ENCODE measurements at regions not wholly inside any gene's neighbourhood (a gene's known extent, or its start where the extent isn't known, plus 50 kb on each side); places are given as distances from the start of the nearest gene placed in this dataset.

DNA sequence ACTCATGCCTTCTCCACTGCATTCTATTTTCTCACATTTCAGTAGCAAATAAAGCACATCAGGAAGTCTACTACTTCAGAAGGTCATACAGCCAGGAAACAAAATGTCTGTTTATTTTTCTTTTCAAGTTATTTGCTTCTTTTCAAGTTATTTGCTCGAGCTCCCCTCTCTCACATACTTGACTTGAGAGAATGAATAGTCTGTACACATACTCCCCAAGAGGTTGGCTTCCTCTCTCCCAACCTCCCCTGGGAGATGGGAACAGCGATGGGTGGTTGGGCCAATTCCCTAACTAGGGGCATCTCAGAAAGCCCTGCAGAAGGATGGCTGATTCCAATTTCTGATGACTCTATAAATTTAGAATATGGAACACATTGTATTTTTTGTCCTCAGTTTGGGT lies 64.7 kb upstream of the PTPN13 start:
- no peak overlapping the region for H3K4me3 ChIP-seq (ENCODE audit: low read depth, low read length)
- ChIA-PET POLR2A (no interaction called here), CTCF (no interaction called here)
- DNase-seq (ENCODE audit: low read depth, low spot score): no peak
- TF ChIP-seq, protein P1, sequence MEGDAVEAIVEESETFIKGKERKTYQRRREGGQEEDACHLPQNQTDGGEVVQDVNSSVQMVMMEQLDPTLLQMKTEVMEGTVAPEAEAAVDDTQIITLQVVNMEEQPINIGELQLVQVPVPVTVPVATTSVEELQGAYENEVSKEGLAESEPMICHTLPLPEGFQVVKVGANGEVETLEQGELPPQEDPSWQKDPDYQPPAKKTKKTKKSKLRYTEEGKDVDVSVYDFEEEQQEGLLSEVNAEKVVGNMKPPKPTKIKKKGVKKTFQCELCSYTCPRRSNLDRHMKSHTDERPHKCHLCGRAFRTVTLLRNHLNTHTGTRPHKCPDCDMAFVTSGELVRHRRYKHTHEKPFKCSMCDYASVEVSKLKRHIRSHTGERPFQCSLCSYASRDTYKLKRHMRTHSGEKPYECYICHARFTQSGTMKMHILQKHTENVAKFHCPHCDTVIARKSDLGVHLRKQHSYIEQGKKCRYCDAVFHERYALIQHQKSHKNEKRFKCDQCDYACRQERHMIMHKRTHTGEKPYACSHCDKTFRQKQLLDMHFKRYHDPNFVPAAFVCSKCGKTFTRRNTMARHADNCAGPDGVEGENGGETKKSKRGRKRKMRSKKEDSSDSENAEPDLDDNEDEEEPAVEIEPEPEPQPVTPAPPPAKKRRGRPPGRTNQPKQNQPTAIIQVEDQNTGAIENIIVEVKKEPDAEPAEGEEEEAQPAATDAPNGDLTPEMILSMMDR (IDR thresholded peaks at IDR 0.05; ENCODE audit: insufficient read depth, low read length, missing control alignments): no peak

DNA sequence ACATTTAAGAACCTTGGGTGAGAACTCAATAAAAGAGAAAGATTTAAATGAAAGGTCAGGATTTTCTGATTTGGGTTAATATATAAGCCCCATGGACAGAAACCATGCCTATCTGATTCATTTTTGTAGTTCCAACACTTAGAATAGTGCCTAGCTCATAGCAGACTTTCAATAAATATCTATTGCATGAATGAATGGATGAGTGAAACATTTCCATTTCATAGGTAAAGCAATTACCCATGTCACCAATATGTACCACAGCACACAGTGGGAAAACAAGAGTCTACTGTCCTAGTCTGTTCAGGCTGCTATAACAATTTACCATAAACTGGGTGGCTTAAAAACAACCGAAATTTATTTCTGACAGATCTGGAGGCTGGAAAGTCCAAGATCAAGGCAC lies 63.9 kb upstream of the PTPN13 start:
- TF ChIP-seq, protein P1 (IDR thresholded peaks at IDR 0.05; ENCODE audit: insufficient read depth, low read length, missing control alignments): no peak
- H3K4me3 ChIP-seq (ENCODE audit: low read depth, low read length): no peak overlapping the region
- ChIA-PET POLR2A (no interaction called here), CTCF (interaction anchor here (1.5 kb wide), 1 partner anchor 8 kb away, joined by 5 read pairs; no protein-coding TSS in a partner anchor)
- DNase-seq (ENCODE audit: low read depth, low spot score): no peak

GRCh38 chr4:86531440-86531839 lies 62.7 kb upstream of the PTPN13 start:
- DNase-seq (ENCODE audit: low read depth, low spot score): no peak
- no peak overlapping the region for H3K4me3 ChIP-seq (ENCODE audit: low read depth, low read length)
- ChIA-PET CTCF (interaction anchor here (1.5 kb wide), 2 partner anchors 9 to 11 kb away, joined by 3 to 5 read pairs; no protein-coding TSS in a partner anchor), POLR2A (no interaction called here)
- TF ChIP-seq, protein P1 (IDR thresholded peaks at IDR 0.05; ENCODE audit: insufficient read depth, low read length, missing control alignments): no peak

- ChIA-PET POLR2A (no interaction called here), CTCF (interaction anchor here (1.5 kb wide), 1 partner anchor 12 kb away, joined by 3 read pairs; no protein-coding TSS in a partner anchor)
- DNase-seq (ENCODE audit: low read depth, low spot score): no peak
- H3K4me3 ChIP-seq (ENCODE audit: low read depth, low read length): no peak overlapping the region
- TF ChIP-seq, protein P1 (IDR thresholded peaks at IDR 0.05; ENCODE audit: insufficient read depth, low read length, missing control alignments): no peak
These were observed 61.3 kb upstream of the PTPN13 start for GRCh38 chr4:86532851-86533250.

DNA sequence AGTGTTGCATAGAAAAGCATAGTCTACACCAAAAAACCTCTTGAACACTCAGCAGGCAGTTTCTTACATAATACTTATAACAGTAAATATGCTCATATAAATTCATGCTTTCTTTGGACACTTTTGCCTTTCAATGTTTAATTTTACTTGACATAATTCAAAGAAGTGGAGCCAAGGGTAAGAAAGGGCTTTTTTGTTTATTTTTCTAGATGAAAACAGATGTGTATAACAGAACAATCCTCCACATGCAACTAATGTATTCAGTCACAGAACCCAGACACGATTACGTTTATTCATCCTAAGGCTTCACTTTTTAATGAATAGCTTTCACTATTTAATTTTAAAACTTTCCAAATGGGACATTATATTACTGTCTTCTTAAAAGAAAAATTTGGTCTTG lies 58.0 kb upstream of the PTPN13 start:
- POLR2A ChIA-PET: no interaction called here
- TF ChIP-seq, protein P1 (IDR thresholded peaks at IDR 0.05; ENCODE audit: insufficient read depth, low read length, missing control alignments): no peak
- no peak overlapping the region for H3K4me3 ChIP-seq (ENCODE audit: low read depth, low read length)
- CTCF ChIA-PET: interaction anchor here (1.5 kb wide), 1 partner anchor 386 kb away, joined by 4 read pairs; no protein-coding TSS in a partner anchor
- no peak for DNase-seq (ENCODE audit: low read depth, low spot score)

- no peak for DNase-seq (ENCODE audit: low read depth, low spot score)
- TF ChIP-seq, protein P1 (IDR thresholded peaks at IDR 0.05; ENCODE audit: insufficient read depth, low read length, missing control alignments): no peak
- ChIA-PET CTCF (interaction anchor here (1.3 kb wide), 1 partner anchor 20 kb away, joined by 3 read pairs; no protein-coding TSS in a partner anchor), POLR2A (no interaction called here)
- no peak overlapping the region for H3K4me3 ChIP-seq (ENCODE audit: low read depth, low read length)
These were observed 51.6 kb upstream of the PTPN13 start for GRCh38 chr4:86542319-86543027.
